Keratinocyte (primary cell): ENCODE measurements at regions not wholly inside any gene's neighbourhood (a gene's known extent, or its start where the extent isn't known, plus 50 kb on each side); places are given as distances from the start of the nearest gene placed in this dataset.

Source experiments
- DNase-seq: peaks from one replicate; pipeline ENCODE4 v3.0.0-alpha.2; 2011; ENCODE audit warnings: low read depth, missing footprints, low spot score
- FAIRE-seq: peaks from 2 replicates; lab custom pipeline; 2011; peaks lifted over from hg19 to GRCh38; lab: Jason Lieb, UNC
- H2AFZ ChIP-seq: 2 replicates; pipeline ENCODE4 v1.6.0; 2012; ENCODE audit warnings: low read length, control low read depth, inconsistent platforms; ENCODE audit not compliant: control insufficient read depth
- H3K27ac ChIP-seq: 2 replicates; pipeline ENCODE4 v1.5.1; 2011; ENCODE audit warnings: low read length; ENCODE audit not compliant: control insufficient read depth, insufficient read depth
- H3K27me3 ChIP-seq: 3 replicates; pipeline ENCODE4 v1.6.0; 2011; ENCODE audit warnings: low read length; ENCODE audit not compliant: control insufficient read depth, insufficient read depth; ENCODE audit errors: extremely low read depth
- H3K36me3 ChIP-seq, 2 experiments: 2 replicates in 1 of 2; 3 replicates in 1 of 2; pipeline ENCODE4 v1.5.1; 2011; ENCODE audit warnings: low read length in 2 of 2, mild to moderate bottlenecking in 1 of 2; ENCODE audit not compliant: control insufficient read depth in 2 of 2, insufficient read depth in 2 of 2; ENCODE audit errors: extremely low read depth in 1 of 2
- H3K4me1 ChIP-seq: 3 replicates; pipeline ENCODE4 v1.5.1; 2011; ENCODE audit warnings: low read length; ENCODE audit not compliant: control insufficient read depth, insufficient read depth; ENCODE audit errors: extremely low read depth
- H3K4me2 ChIP-seq: 3 replicates; pipeline ENCODE4 v1.6.0; 2011; ENCODE audit warnings: low read depth, low read length; ENCODE audit not compliant: control insufficient read depth, insufficient read depth; ENCODE audit errors: extremely low read depth
- H3K4me3 ChIP-seq, 3 experiments: fragments of 200-600 bp in 1 of 3; sonication (generic) in 1 of 3; 2 replicates in 2 of 3; 3 replicates in 1 of 3; pipeline ENCODE4 v1.5.1; 2011 to 2016; ENCODE audit warnings: low read length in 3 of 3, mild to moderate bottlenecking in 3 of 3, control low read depth in 2 of 3, inconsistent platforms in 1 of 3, low read depth in 1 of 3, mixed read lengths in 1 of 3, mixed run types in 1 of 3, moderate library complexity in 1 of 3; ENCODE audit not compliant: control insufficient read depth in 2 of 3, insufficient read depth in 2 of 3; ENCODE audit errors: extremely low read depth in 1 of 3
- H3K79me2 ChIP-seq: 2 replicates; pipeline ENCODE4 v1.6.0; 2012; ENCODE audit warnings: low read length; ENCODE audit not compliant: control insufficient read depth, insufficient read depth
- H3K9ac ChIP-seq: 3 replicates; pipeline ENCODE4 v1.6.0; 2011; ENCODE audit warnings: low read length; ENCODE audit not compliant: control insufficient read depth, insufficient read depth; ENCODE audit errors: extremely low read depth
- H3K9me1 ChIP-seq: 3 replicates; pipeline ENCODE4 v1.6.0; 2011; ENCODE audit warnings: low read length; ENCODE audit not compliant: control insufficient read depth, insufficient read depth; ENCODE audit errors: extremely low read depth
- H3K9me3 ChIP-seq: 2 replicates; pipeline ENCODE4 v1.5.1; 2012; ENCODE audit warnings: low read depth, low read length; ENCODE audit not compliant: control insufficient read depth
- H4K20me1 ChIP-seq: 3 replicates; pipeline ENCODE4 v1.6.0; 2011; ENCODE audit warnings: low read length; ENCODE audit not compliant: control insufficient read depth, insufficient read depth; ENCODE audit errors: extremely low read depth
- CTCF ChIP-seq, 3 experiments: IDR thresholded peaks in 1 of 3; conservative IDR thresholded peaks in 1 of 3; optimal IDR thresholded peaks in 1 of 3; 2 replicates in 2 of 3; 3 replicates in 1 of 3; pipeline versions ENCODE3 to v1.5.1; 2011; ENCODE audit warnings: low read length in 3 of 3, mild to moderate bottlenecking in 3 of 3, moderate library complexity in 2 of 3, control low read depth in 1 of 3, inconsistent platforms in 1 of 3; ENCODE audit not compliant: insufficient read depth in 2 of 3; ENCODE audit errors: extremely low read depth in 1 of 3
- EZH2 ChIP-seq: IDR thresholded peaks from one replicate; pipeline ENCODE4 v1.6.1; 2012; ENCODE audit warnings: inconsistent platforms, mild to moderate bottlenecking, low read length, moderate library complexity
- dilution Hi-C: fragments of 300-500 bp; cut with MboI; formaldehyde crosslinking; loops from one replicate; pipeline ENCODE4 v1.7.0; 2020; ENCODE audit warnings: low sequenced_read_pairs; ENCODE audit not compliant: extremely low pct_ligation_motif_present

DNA sequence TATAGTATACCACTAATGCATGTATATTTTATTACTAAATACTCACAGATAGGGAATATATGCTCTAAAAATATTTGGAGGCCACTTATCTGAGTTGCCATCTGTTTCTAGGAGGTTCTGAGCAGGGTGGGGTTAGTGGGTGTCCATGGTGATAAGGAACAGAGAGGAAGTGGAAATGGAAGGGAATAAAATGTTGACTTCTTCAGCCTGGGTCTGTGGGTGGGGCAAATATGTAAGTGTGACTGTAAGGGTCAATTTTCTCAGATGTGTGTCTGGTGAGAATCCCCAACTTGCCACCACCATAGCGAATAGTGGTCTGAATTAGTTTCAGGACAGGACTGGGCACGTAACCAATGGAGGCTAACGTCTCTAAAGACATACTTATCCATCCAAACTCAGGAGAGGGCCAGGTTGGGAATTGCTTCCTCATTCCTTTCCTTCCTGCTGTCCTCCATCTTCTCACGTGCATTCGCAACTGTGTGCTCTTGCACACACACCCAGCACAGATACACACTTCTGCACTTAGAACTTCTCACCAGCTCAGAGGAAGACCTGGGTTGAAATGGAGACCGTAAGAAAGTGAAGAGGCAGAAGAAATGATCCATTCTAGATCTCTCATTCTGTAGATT is 54.2 kb upstream of the GZMB start:
- DNase-seq, result no peak
- dilution Hi-C loops, result no loop called here
- no peak for FAIRE-seq

More for the DNA sequence above, 54.2 kb upstream of the GZMB start:
- no peaks in the 10 kb centered on the region for H4K20me1 ChIP-seq
- no peak overlapping the region for H3K4me3 ChIP-seq
- no peaks in the 10 kb centered on the region for H3K9me3 ChIP-seq
- H3K9ac ChIP-seq, result no peak overlapping the region
- no peaks in the 10 kb centered on the region for H3K36me3 ChIP-seq
- H3K27me3 ChIP-seq, result no peaks in the 10 kb centered on the region
- H3K4me2 ChIP-seq, result no peak overlapping the region
- H3K9me1 ChIP-seq, result no peaks in the 10 kb centered on the region
- H2AFZ ChIP-seq, result no peak overlapping the region
- H3K79me2 ChIP-seq, result no peaks in the 10 kb centered on the region
- no peaks in the 10 kb centered on the region for H3K4me1 ChIP-seq
- TF ChIP-seq EZH2 (no peak), CTCF (optimal IDR thresholded peaks at IDR 0.05 in 1 of 3, IDR thresholded peaks at IDR 0.05 in 1 of 3, conservative IDR thresholded peaks at IDR 0.05 in 1 of 3; ENCODE audit: extremely low read depth in 1 of 3, insufficient read depth in 2 of 3, low read length in 3 of 3) (no peak)
- no peak overlapping the region for H3K27ac ChIP-seq
